A549 (cell line): ENCODE measurements at regions not wholly inside any gene's neighbourhood (a gene's known extent, or its start where the extent isn't known, plus 50 kb on each side); places are given as distances from the start of the nearest gene placed in this dataset.
"Not testable (repeated sequence)": the region's sequence is repeated elsewhere in the genome, so short reads cannot be mapped to it uniquely, and the experiment has no call there.

Source experiments
- ATAC-seq, 2 experiments: fragments of 200-7000 bp in 1 of 2; fragments of >200 bp in 1 of 2; cut with Nextera tagmentation in 1 of 2; cut with Tn5 transposase in 1 of 2; 3 replicates each; pipeline versions ENCODE4 v1.8.0 to v1.9.1; 2018 to 2020; ENCODE audit warnings: mild to moderate bottlenecking in 1 of 2, moderate library complexity in 1 of 2
- CTCF ChIA-PET: fragments of 300-600 bp; sonication (Branson Sonifier 250); formaldehyde crosslinking; extraction: SDS; loops from one replicate; lab custom pipeline; 2021; ENCODE audit warnings: antibody characterized with exemption, inconsistent platforms; lab: Yijun Ruan, JAX
- POLR2A ChIA-PET: fragments of 350-600 bp; formaldehyde crosslinking; extraction: SDS; loops from one replicate; lab custom pipeline; 2021; ENCODE audit warnings: antibody characterized with exemption, inconsistent platforms; lab: Yijun Ruan, JAX
- DNase-seq, 2 experiments: peaks; one replicate each; pipeline versions ENCODE4 v3.0.0 to v3.0.0-alpha.2; 2011 to 2016; ENCODE audit warnings: low read depth in 1 of 2, low spot score in 1 of 2
- FAIRE-seq: peaks from 2 replicates; lab custom pipeline; 2011; peaks lifted over from hg19 to GRCh38; lab: Jason Lieb, UNC
- H3K27ac ChIP-seq, 2 experiments: fragments of >200 bp; sonication (Bioruptor Twin); formaldehyde crosslinking; 3 replicates each; pipeline ENCODE4 v1.5.1; 2016 to 2017
- H3K4me1 ChIP-seq: fragments of >200 bp; sonication (Bioruptor Twin); formaldehyde crosslinking; 3 replicates; pipeline ENCODE4 v1.6.1; 2016
- H3K4me2 ChIP-seq: fragments of >200 bp; sonication (Bioruptor Twin); formaldehyde crosslinking; 3 replicates; pipeline ENCODE4 v1.6.1; 2016
- H3K4me3 ChIP-seq: fragments of >200 bp; sonication (Bioruptor Twin); formaldehyde crosslinking; 3 replicates; pipeline ENCODE4 v1.5.1; 2016
- H3K9me3 ChIP-seq: fragments of >200 bp; sonication (Bioruptor Twin); formaldehyde crosslinking; 3 replicates; pipeline ENCODE4 v1.6.1; 2016
- CEBPB ChIP-seq, 2 experiments: fragments of >200 bp in 1 of 2; sonication (Bioruptor Twin) in 1 of 2; formaldehyde crosslinking in 1 of 2; IDR thresholded peaks; 2 replicates each; pipeline ENCODE4 v1.6.1; 2012 to 2016
- EHMT2 ChIP-seq: fragments of 200-600 bp; sonication (generic); IDR thresholded peaks from 2 replicates; pipeline ENCODE4 v1.6.1; 2016; ENCODE audit warnings: antibody characterized with exemption, low read depth, mild to moderate bottlenecking, moderate library complexity
- EP300 ChIP-seq, 2 experiments: fragments of >200 bp; sonication (Bioruptor Twin); formaldehyde crosslinking; IDR thresholded peaks; 2 replicates in 1 of 2; 3 replicates in 1 of 2; pipeline ENCODE4 v1.6.1; 2016 to 2017
- FOSB ChIP-seq: fragments of 250-450 bp; sonication (Bioruptor Pico); IDR thresholded peaks from 2 replicates; pipeline ENCODE4 v1.5.0; 2020; ENCODE audit warnings: mild to moderate bottlenecking, moderate library complexity
- FOXS1 ChIP-seq: fragments of 250-450 bp; sonication (Bioruptor Pico); IDR thresholded peaks from 2 replicates; pipeline ENCODE4 v1.5.0; 2020; ENCODE audit warnings: mild to moderate bottlenecking, moderate library complexity
- HEYL ChIP-seq: fragments of 250-450 bp; sonication (Bioruptor Pico); IDR thresholded peaks from 2 replicates; pipeline ENCODE4 v1.8.0; 2021; ENCODE audit warnings: mild to moderate bottlenecking, moderate library complexity
- HOXB13 ChIP-seq: fragments of 250-450 bp; sonication (Bioruptor Pico); IDR thresholded peaks from 2 replicates; pipeline ENCODE4 v1.5.0; 2020; ENCODE audit warnings: low read depth, mild to moderate bottlenecking, moderate library complexity
- HOXB5 ChIP-seq: fragments of 250-450 bp; sonication (Bioruptor Pico); IDR thresholded peaks from 2 replicates; pipeline ENCODE4 v1.5.0; 2020; ENCODE audit warnings: mild to moderate bottlenecking, moderate library complexity
- KDM5A ChIP-seq: fragments of 200-600 bp; sonication (generic); IDR thresholded peaks from 2 replicates; pipeline ENCODE4 v1.6.1; 2016; ENCODE audit warnings: antibody characterized with exemption, mild to moderate bottlenecking
- MAFK ChIP-seq: fragments of 450-650 bp; IDR thresholded peaks from 2 replicates; pipeline ENCODE4 v1.6.1; 2014; ENCODE audit not compliant: partially characterized antibody
- NFE2L2 ChIP-seq: fragments of 150-350 bp; conservative IDR thresholded peaks from 2 replicates; pipeline ENCODE4 v1.6.1; 2014; ENCODE audit warnings: low read length
- POLR2A ChIP-seq: IDR thresholded peaks from 2 replicates; pipeline ENCODE4 v1.6.1; 2012; ENCODE audit warnings: mild to moderate bottlenecking, low read length
- RCOR1 ChIP-seq: fragments of 150-350 bp; IDR thresholded peaks from 2 replicates; pipeline ENCODE4 v1.6.1; 2014; ENCODE audit warnings: antibody characterized with exemption, low read length, low read depth
- RFX5 ChIP-seq: fragments of 450-650 bp; IDR thresholded peaks from 2 replicates; pipeline ENCODE4 v1.7.1; 2014; ENCODE audit warnings: antibody characterized with exemption, mild to moderate bottlenecking, moderate library complexity
- SMC3 ChIP-seq: fragments of >200 bp; sonication (Bioruptor Twin); formaldehyde crosslinking; IDR thresholded peaks from 3 replicates; pipeline ENCODE4 v1.6.1; 2018; ENCODE audit warnings: inconsistent platforms
- SREBF2 ChIP-seq: fragments of 450-650 bp; IDR thresholded peaks from 2 replicates; pipeline ENCODE4 v1.6.1; 2014; ENCODE audit warnings: mild to moderate bottlenecking, moderate library complexity
- TP53 ChIP-seq: fragments of 250-450 bp; sonication (Bioruptor Pico); IDR thresholded peaks from 2 replicates; pipeline ENCODE4 v1.5.0; 2021; ENCODE audit warnings: mild to moderate bottlenecking, moderate library complexity
- ZC3H11A ChIP-seq: fragments of 450-650 bp; IDR thresholded peaks from 2 replicates; pipeline ENCODE4 v1.6.1; 2014; ENCODE audit warnings: antibody characterized with exemption, mild to moderate bottlenecking
- ZNF302 ChIP-seq: fragments of 250-450 bp; sonication (Bioruptor Pico); IDR thresholded peaks from 2 replicates; pipeline ENCODE4 v1.9.0; 2021; ENCODE audit warnings: inconsistent platforms, mild to moderate bottlenecking, moderate library complexity
- WGBS: methylation state at CpG from one replicate; pipeline ENCODE4 v1.1.6; 2017; ENCODE audit errors: missing lambda C conversion rate; 5-methylcytosine and 5-hydroxymethylcytosine counted together
- TF ChIP-seq, protein P1 (sequence below): fragments of >200 bp; sonication (Bioruptor Twin); formaldehyde crosslinking; IDR thresholded peaks from 3 replicates; pipeline ENCODE4 v1.6.1; 2016
- TF ChIP-seq, protein P2 (sequence below): fragments of 250-450 bp; sonication (Bioruptor Pico); IDR thresholded peaks from 2 replicates; pipeline ENCODE4 v1.5.0; 2021; ENCODE audit warnings: mild to moderate bottlenecking, moderate library complexity, borderline replicate concordance
- TF ChIP-seq, protein P3 (sequence below): IDR thresholded peaks from 2 replicates; pipeline ENCODE4 v1.6.1; 2012

DNA sequence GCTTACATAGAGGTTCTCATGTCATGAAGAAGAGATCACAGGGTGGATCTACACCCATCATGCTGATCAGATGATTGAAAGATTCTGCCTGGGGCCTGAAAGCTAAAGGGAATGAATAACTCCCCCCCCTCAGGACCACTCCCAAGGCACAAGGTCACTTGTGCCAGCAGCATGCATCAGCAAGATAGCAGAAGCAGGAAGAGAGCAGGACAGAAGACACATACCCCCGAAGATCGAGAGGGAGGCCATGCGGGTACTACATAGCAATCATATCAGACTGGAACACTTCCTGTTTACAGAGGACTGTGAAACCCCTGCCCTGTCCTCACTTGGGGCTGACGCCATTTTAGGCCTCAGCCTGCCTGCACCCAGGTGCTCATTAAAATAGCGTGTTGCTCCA lies 143.2 kb upstream of the EDNRB start:
- ChIA-PET CTCF (no interaction called here), POLR2A (no interaction called here)
- H3K4me2 ChIP-seq, result no peak overlapping the region
- 49% methylated on average over 5 of the region's 5 CpGs for WGBS
- FAIRE-seq (no peak), DNase-seq (no peak), ATAC-seq (no peak)
- no peak overlapping the region for H3K27ac ChIP-seq
- H3K4me3 ChIP-seq, result no peak overlapping the region
- no peaks in the 10 kb centered on the region for H3K4me1 ChIP-seq
- no peaks in the 10 kb centered on the region for H3K9me3 ChIP-seq
- no peak for TF ChIP-seq NFE2L2
- TF ChIP-seq, protein P1, sequence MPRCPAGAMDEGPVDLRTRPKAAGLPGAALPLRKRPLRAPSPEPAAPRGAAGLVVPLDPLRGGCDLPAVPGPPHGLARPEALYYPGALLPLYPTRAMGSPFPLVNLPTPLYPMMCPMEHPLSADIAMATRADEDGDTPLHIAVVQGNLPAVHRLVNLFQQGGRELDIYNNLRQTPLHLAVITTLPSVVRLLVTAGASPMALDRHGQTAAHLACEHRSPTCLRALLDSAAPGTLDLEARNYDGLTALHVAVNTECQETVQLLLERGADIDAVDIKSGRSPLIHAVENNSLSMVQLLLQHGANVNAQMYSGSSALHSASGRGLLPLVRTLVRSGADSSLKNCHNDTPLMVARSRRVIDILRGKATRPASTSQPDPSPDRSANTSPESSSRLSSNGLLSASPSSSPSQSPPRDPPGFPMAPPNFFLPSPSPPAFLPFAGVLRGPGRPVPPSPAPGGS, result no peak

DNA sequence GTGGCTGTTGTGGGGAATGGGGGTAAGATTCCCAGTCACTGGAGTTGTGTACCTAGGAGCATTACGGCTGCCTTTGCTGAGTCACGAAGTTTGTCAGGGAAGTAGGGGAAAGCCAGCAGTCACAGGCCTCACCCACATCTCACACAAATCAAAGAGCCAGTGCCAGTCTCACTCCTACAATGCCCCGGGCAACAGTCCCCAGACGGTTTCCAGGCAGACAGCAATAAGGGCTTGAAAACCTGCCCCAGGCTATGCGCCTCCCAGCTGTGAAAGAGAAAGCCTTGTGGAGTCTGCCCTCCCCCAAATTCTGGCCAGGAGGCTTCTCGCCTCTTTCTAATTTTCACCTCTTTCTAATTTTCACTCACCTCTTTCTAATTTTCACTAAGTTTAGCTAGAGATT lies 142.3 kb upstream of the EDNRB start:
- no peak for ATAC-seq
- POLR2A ChIA-PET, result no interaction called here
- Histone ChIP-seq H3K4me3 (no peak overlapping the region), H3K4me2 (no peak overlapping the region), H3K4me1 (no peaks in the 10 kb centered on the region), H3K27ac (no peak overlapping the region), H3K9me3 (no peaks in the 10 kb centered on the region)
- CTCF ChIA-PET, result no interaction called here
- TF ChIP-seq, protein P2, sequence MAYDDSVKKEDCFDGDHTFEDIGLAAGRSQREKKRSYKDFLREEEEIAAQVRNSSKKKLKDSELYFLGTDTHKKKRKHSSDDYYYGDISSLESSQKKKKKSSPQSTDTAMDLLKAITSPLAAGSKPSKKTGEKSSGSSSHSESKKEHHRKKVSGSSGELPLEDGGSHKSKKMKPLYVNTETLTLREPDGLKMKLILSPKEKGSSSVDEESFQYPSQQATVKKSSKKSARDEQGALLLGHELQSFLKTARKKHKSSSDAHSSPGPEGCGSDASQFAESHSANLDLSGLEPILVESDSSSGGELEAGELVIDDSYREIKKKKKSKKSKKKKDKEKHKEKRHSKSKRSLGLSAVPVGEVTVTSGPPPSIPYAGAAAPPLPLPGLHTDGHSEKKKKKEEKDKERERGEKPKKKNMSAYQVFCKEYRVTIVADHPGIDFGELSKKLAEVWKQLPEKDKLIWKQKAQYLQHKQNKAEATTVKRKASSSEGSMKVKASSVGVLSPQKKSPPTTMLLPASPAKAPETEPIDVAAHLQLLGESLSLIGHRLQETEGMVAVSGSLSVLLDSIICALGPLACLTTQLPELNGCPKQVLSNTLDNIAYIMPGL, result no peak
- TF ChIP-seq RFX5, result no peak
- no peak for TF ChIP-seq KDM5A
- TF ChIP-seq, protein P3, sequence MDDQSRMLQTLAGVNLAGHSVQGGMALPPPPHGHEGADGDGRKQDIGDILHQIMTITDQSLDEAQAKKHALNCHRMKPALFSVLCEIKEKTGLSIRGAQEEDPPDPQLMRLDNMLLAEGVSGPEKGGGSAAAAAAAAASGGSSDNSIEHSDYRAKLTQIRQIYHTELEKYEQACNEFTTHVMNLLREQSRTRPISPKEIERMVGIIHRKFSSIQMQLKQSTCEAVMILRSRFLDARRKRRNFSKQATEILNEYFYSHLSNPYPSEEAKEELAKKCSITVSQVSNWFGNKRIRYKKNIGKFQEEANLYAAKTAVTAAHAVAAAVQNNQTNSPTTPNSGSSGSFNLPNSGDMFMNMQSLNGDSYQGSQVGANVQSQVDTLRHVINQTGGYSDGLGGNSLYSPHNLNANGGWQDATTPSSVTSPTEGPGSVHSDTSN, result no peak
- no peak for TF ChIP-seq ZC3H11A
- TF ChIP-seq FOSB (CRISPR knock-in tag), result no peak
- TF ChIP-seq SREBF2, result no peak
- no peak for TF ChIP-seq SMC3
- TF ChIP-seq RCOR1, result no peak
- TF ChIP-seq ZNF302 (CRISPR knock-in tag), result no peak
- no peak for TF ChIP-seq EHMT2
- no peak for TF ChIP-seq FOXS1 (CRISPR knock-in tag)
- no peak for TF ChIP-seq EP300 (IDR thresholded peaks at IDR 0.05)
- no peak for TF ChIP-seq MAFK
- TF ChIP-seq TP53, result no peak
- TF ChIP-seq HOXB13 (CRISPR knock-in tag), result no peak
- TF ChIP-seq POLR2A, result no peak
- TF ChIP-seq HEYL (CRISPR knock-in tag), result no peak
- no peak for TF ChIP-seq HOXB5 (CRISPR knock-in tag)
- TF ChIP-seq CEBPB (IDR thresholded peaks at IDR 0.05), result no peak
- 44% methylated on average over 6 of the region's 6 CpGs for WGBS
- no peak for FAIRE-seq
- no peak for DNase-seq

DNA sequence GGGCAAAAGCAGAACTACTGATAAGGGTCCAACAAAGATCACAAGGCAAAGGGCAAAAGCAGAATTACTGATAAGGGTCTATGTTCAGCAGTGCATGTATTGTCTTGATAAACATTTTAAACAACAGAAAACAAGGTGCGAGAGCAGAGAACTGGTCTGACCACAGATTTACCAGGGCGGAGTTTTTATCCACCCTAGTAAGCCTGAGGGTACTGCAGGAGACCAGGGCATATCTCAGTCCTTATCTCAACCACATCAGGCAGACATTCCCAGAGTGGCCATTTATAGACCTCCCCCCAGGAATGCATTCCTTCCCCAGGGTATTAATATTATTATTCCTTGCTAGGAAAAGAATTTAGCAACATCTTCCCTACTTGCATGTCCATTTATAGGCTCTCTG lies 138.2 kb upstream of the EDNRB start:
- H3K4me3 ChIP-seq, H3K4me1 ChIP-seq, FAIRE-seq, H3K9me3 ChIP-seq, POLR2A ChIA-PET, H3K4me2 ChIP-seq, ATAC-seq, CTCF ChIA-PET, H3K27ac ChIP-seq, DNase-seq: not testable (repeated sequence)
- WGBS, result 24% methylated on average over 2 of the region's 2 CpGs
